Erythroblast (primary cell): ENCODE measurements at regions not wholly inside any gene's neighbourhood (a gene's known extent, or its start where the extent isn't known, plus 50 kb on each side); places are given as distances from the start of the nearest gene placed in this dataset.

ENCODE experiments used
- GATA1 ChIP-seq: IDR thresholded peaks from 2 replicates; pipeline ENCODE4 v1.6.1; 2011; ENCODE audit warnings: low read depth, mild to moderate bottlenecking, control low read depth, low read length, moderate library complexity
- POLR2A ChIP-seq: IDR thresholded peaks from 2 replicates; pipeline ENCODE4 v1.6.1; 2011; ENCODE audit warnings: mild to moderate bottlenecking, low read length

DNA sequence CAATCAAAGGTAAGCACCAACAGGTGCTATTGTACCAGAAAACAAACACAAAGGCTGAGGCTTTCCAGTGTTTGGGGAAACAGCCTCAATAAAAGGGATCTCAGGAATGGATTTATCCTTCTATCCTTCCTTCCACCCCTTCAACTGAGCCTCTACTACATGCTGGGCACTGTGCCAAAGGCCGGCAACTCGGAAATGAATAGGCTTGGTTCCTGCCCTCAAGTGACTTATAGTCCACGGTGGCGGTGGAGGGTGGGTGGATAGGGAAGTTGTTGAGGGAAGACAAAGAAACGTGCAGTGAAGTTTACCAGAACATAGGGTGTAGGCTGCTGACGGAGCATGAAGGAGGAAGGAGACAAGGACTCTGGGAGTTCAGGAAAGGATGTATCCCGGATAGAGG is 73.4 kb upstream of the TAB2 start:
- TF ChIP-seq POLR2A, result no peak
- TF ChIP-seq GATA1, result no peak
